SJSA1 (cell line): ENCODE measurements at regions not wholly inside any gene's neighbourhood (a gene's known extent, or its start where the extent isn't known, plus 50 kb on each side); places are given as distances from the start of the nearest gene placed in this dataset.
"Not testable (repeated sequence)": the region's sequence is repeated elsewhere in the genome, so short reads cannot be mapped to it uniquely, and the experiment has no call there.

Experiments used
- DNase-seq, 2 experiments: peaks; one replicate each; pipeline ENCODE4 v3.0.0-alpha.2; 2015 to 2020; ENCODE audit warnings: low spot score in 2 of 2, low read depth in 1 of 2
- H3K27ac ChIP-seq: fragments of 250-450 bp; sonication (Bioruptor Pico); 2 replicates; pipeline ENCODE4 v1.5.1; 2020; ENCODE audit warnings: mild to moderate bottlenecking, moderate library complexity
- H3K27me3 ChIP-seq: fragments of 250-450 bp; sonication (Bioruptor Pico); replicated peaks from 2 replicates; pipeline ENCODE4 v1.5.1; 2020; ENCODE audit warnings: mild to moderate bottlenecking, moderate library complexity
- H3K36me3 ChIP-seq: fragments of 250-450 bp; sonication (Bioruptor Pico); 2 replicates; pipeline ENCODE4 v1.5.1; 2020; ENCODE audit warnings: mild to moderate bottlenecking
- H3K4me1 ChIP-seq: fragments of 250-450 bp; sonication (Bioruptor Pico); replicated peaks from 2 replicates; pipeline ENCODE4 v1.6.1; 2021; ENCODE audit warnings: mild to moderate bottlenecking
- H3K4me3 ChIP-seq: fragments of 250-450 bp; sonication (Bioruptor Pico); 2 replicates; pipeline ENCODE4 v1.5.1; 2020; ENCODE audit warnings: mild to moderate bottlenecking
- H3K9me3 ChIP-seq: fragments of 250-450 bp; sonication (Bioruptor Pico); replicated peaks from 2 replicates; pipeline ENCODE4 v1.5.1; 2020; ENCODE audit warnings: mild to moderate bottlenecking

DNA sequence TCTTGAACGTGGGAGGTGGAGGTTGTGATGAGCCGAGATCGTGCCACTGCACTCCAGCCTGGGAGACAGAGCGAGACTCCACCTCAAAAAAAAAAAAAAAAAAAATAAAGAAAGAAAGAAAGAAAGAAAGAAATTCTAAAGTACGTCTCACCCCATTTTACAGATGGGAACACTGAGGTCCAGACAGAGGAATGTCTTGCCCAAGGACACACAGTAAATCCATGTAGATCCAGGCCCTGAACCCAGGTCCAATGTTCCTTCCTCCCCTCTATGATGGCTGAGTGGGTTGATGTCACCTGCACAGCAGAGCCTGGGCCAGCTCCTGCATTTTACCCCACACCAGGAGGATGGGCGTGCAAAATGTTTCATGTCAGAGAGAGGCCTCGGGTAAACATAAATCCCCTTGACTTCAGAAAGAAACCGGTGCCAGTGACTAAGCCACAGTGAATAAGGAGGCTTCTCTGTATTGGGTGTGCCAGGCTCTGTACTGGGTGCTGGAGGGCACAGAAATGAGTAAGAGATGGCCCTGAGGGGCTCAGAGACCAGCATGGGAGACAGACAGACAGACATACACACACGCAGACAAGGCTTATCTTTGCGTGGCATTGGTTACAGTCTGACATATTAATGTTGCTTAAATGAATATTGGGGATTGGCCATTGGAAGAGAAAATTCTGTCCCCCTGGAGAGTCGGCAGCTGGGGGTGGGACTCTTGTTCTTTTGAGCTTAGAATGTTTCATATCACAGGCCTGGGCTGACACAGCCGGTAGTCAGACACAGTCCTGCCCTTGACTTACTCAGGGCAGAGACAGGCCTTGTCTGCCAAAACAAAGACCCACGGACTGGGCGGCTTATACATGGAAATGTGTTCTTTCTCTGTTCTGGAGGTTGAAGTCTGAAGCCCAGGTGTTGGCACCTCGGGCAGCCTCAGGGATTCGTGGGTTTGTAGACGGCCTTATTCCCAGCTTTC, 105.4 kb downstream of the MIAT start:
- H3K27me3 ChIP-seq: no peaks in the 10 kb centered on the region
- peak overlapping the region; percentile 54 for H3K27ac ChIP-seq
- peaks cover 33% of the 10 kb centered on the region for H3K4me1 ChIP-seq
- no peaks in the 10 kb centered on the region for H3K36me3 ChIP-seq
- H3K4me3 ChIP-seq: no peak overlapping the region
- DNase-seq: no peak
- no peaks in the 10 kb centered on the region for H3K9me3 ChIP-seq

DNA sequence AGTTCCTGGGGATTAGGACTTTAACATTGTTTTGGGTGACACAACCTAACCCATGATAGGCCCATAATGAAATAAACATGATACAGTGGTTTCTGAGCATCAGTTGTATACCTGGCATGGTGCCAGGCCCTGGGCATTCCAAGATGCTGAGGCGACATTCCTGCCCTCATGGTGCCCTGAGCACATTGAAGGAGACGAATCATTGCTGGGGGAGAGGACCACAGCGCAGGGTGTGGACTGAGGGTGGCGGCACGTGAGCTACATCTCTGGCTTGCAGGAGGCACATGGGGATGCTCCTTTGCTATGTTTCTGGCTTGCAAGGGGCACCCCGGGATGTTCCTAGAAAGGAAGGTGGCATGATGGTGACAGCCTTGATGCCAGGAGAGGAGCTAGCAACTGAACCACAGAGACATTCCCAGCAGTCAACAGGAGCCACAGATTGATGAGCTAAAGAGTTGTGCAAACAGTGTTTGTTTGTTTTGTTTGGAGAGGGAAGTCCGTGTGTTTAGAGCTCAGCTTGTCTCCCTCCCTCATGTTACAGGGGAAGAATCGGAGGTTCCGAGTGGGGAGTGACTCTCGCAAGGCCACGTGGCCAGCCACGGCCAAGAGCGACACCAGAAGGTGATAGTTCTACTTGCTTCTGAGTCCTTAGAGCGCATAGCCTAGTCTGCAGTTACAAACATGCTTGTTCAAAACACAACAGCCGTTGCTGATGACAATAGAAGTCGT, 106.4 kb downstream of the MIAT start:
- peaks cover 33% of the 10 kb centered on the region for H3K4me1 ChIP-seq
- no peaks in the 10 kb centered on the region for H3K36me3 ChIP-seq
- H3K27ac ChIP-seq: peak overlapping the region; percentile 54
- no peak overlapping the region for H3K4me3 ChIP-seq
- H3K9me3 ChIP-seq: no peaks in the 10 kb centered on the region
- no peaks in the 10 kb centered on the region for H3K27me3 ChIP-seq
- peak; percentile 93 to 97 for DNase-seq

DNA sequence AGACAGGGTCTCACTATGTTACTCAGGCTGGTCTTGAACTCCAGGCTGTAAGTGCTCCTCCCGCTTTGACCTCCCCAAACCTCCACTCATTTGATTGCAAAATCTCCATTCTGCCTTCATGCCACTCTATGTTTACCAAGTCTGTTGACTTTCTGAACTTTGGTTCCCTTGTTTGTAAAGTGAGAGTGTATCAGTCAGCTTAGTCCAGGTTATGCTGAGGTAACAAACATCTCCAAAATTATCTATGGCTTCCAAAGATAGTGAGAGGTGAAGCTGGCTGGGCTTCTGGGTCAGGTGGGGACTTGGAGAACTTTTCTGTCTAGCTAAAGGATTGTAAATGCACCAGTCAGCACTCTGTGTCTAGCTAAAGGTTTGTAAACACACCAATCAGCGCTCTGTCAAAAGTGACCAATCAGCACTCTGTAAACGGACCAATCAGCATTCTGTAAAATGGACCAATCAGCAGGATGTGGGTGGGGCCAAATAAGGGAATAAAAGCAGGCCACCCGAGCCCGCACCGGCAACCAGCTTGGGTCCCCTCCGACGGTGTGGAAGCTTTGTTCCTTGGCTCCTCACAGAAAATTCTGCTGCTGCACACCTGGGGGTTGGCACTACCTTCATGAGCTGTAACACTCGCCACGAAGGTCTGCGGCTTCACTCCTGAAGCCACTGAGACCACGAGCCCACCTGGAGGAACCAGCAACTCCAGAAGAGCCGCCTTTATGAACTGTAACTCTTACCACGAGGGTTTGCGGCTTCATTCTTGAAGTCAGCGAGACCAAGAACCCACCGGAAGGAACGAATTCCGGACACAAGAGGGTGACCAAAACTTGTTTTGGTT, 109.3 kb downstream of the MIAT start:
- Histone ChIP-seq H3K27me3 (no peaks in the 10 kb centered on the region), H3K27ac (no peak overlapping the region), H3K36me3 (no peaks in the 10 kb centered on the region)

DNA sequence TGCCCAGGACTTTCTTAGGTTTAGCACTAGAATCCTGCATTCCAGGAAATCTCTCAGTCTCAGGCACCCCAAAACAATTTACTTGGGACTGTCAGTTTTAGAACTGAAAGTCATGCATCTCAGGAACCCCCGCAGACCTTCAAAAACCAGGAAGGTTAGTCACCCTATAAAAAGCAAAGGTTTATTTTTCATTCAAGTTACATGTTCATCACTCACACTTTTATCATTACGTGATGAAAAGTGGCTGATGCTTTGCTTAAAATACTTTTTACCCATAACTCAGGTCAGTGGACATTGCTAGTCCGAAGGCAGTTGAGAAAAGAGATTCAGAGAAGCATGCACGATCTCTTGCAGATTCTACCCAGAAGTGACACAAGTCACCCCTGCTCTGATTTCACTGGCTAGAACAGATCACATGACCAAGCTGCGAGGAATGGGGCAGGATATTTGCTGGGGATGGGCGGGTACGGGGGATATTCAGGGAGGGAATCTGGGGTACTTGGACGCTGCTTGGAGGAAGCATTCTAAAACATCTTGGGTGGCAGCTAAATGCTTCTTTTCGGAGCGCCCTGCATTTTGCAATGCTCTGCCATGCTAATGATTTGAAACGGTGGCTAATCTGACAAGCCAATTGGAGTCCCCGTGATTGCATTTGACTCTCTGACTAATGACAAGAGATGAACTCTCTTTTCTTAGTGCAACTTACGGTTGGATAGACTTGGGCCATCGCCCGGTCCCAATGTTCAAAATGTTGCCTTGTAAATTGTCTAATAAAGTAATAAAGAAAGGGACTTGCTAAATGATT, 110.2 kb downstream of the MIAT start:
- no peak overlapping the region for H3K27ac ChIP-seq
- H3K4me1 ChIP-seq: peaks cover 33% of the 10 kb centered on the region
- DNase-seq: no peak
- no peaks in the 10 kb centered on the region for H3K27me3 ChIP-seq
- no peak overlapping the region for H3K4me3 ChIP-seq
- no peaks in the 10 kb centered on the region for H3K9me3 ChIP-seq
- no peaks in the 10 kb centered on the region for H3K36me3 ChIP-seq

More for the DNA sequence above, 109.3 kb downstream of the MIAT start:
- H3K4me1 ChIP-seq: peaks cover 33% of the 10 kb centered on the region
- H3K4me3 ChIP-seq: no peak overlapping the region
- no peak for DNase-seq
- H3K9me3 ChIP-seq: no peaks in the 10 kb centered on the region

DNA sequence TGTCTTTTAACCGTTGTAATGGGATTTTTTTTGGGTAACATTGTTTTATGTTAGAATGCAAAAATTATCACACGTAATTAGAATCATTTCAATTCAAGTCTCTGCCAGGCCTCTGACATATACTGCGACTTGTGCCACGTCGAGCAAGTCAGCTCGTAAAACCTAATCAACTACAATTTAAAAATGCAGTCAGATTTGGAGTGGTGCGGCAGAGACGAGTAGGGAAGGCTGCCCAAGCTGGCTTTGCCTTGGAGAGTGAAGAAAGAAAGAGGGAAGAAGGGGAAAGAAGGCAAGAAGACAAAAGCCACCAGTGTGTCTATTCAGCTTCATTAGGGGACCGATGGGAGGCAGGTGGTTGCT, 110.7 kb downstream of the MIAT start:
- Histone ChIP-seq H3K4me1 (peaks cover 28% of the 10 kb centered on the region), H3K4me3 (no peak overlapping the region), H3K36me3 (no peaks in the 10 kb centered on the region), H3K27ac (no peak overlapping the region), H3K27me3 (no peaks in the 10 kb centered on the region), H3K9me3 (no peaks in the 10 kb centered on the region)
- no peak for DNase-seq

DNA sequence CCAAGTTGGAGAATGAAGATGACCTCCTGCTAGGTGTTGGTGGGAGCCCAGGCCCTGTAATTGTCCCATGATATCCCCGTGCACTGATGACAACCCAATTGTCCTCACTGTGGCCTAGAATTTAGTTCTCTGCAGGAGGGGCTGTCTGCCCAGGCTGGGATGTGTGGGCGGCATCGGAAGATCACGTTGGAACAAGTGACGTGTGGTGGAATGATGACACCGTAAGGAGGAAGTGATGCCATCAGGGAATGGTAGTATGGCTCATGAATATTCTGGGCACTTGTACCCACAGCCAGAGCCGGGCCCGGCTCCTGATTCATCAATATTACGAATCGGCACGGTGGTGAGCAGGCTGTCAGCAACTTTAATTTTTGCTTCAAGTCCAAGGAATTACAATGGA, 111.6 kb downstream of the MIAT start:
- Histone ChIP-seq H3K27me3 (no peaks in the 10 kb centered on the region), H3K9me3 (no peaks in the 10 kb centered on the region), H3K27ac (no peak overlapping the region), H3K36me3 (no peaks in the 10 kb centered on the region), H3K4me1 (peaks cover 20% of the 10 kb centered on the region), H3K4me3 (no peak overlapping the region)
- DNase-seq: no peak

DNA sequence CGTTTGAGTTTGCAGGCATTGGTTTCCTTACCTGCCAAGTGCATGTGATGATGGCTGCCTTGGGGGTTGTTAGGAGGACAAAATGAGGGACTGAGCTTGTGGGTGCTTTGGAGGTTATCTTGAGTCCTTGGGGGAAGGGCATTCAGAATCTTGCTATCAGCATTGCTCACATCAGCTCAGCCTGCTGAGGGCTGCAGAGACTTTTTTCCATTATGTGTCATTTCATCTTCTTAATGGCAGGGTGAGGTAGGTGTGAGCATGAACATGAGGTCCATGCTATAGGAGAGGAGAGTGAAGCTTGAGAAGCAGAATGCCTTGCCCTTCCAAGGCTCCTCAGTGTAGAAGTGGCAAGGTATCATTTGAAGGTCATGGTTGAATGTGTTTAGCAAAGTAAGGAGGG, 112.3 kb downstream of the MIAT start:
- H3K27me3 ChIP-seq: no peaks in the 10 kb centered on the region
- peaks cover 13% of the 10 kb centered on the region for H3K4me1 ChIP-seq
- DNase-seq: no peak
- H3K27ac ChIP-seq: no peak overlapping the region
- no peak overlapping the region for H3K4me3 ChIP-seq
- H3K36me3 ChIP-seq: no peaks in the 10 kb centered on the region
- H3K9me3 ChIP-seq: no peaks in the 10 kb centered on the region

DNA sequence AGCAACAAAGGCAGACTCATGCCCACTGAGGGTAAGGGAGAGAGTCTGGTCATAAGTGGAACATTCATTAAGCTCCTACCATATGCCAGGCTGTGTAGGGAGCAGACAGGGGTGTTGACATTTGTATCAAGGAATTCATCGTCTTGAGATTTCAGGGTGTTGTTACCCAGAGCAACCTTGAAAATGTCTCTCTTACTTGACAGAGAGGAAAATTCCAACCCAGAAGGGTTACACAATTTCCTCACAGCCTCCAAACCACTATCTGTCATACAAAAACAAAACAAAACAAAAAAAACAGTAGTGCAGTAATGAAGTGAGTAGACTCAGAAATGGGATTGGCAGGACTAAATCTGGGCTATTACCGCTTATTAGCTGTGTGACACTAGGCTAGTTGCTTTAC, 113.2 kb downstream of the MIAT start:
- Histone ChIP-seq H3K9me3 (peaks cover under 1% of the 10 kb centered on the region), H3K4me3 (no peak overlapping the region), H3K36me3 (0 out of 2 replicates have a peak, but pooled peaks cover under 1% of the 10 kb centered on the region), H3K27me3 (no peaks in the 10 kb centered on the region), H3K27ac (no peak overlapping the region), H3K4me1 (peaks cover 8% of the 10 kb centered on the region)
- no peak for DNase-seq

DNA sequence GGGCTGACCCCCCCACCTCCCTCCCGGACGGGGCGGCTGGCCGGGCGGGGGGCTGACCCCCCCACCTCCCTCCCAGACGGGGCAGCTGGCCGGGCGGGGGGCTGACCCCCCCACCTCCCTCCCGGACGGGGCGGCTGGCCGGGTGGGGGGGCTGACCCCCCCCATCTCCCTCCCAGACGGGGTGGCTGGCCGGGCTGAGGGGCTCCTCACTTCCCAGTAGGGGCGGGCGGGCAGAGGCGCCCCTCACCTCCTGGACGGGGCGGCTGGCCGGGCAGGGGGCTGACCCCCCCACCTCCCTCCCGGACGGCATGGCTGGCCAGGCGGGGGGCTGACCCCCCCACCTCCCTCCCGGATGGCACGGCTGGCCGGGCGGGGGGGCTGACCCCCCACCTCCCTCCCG, 115.7 kb downstream of the MIAT start:
- not testable (repeated sequence) for H3K27ac ChIP-seq, H3K27me3 ChIP-seq, DNase-seq, H3K9me3 ChIP-seq, H3K4me3 ChIP-seq, H3K36me3 ChIP-seq
- peaks cover 19% of the 10 kb centered on the region for H3K4me1 ChIP-seq

DNA sequence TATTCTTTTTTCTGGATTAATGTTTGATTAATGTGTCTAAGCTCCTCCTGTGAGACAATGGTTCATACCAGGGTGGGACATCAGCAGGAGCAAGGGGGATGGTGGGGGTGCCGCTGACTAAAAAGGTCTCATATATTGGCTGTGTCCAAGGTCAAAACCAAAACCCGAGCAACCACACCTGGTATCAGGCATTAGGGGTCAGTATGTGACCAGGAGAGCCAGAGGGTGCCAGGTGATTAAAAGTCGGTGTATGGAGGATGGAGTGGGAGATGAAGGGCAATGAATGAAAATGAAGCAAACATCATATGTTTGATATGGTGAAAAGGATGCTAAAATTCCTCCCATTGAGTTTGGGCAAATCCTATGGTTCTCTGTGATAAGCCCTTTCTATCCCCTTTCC, 118.0 kb downstream of the MIAT start:
- Histone ChIP-seq H3K27me3 (no peaks in the 10 kb centered on the region), H3K4me3 (no peak overlapping the region), H3K9me3 (peaks cover 7% of the 10 kb centered on the region), H3K36me3 (0 out of 2 replicates have a peak, but pooled peaks cover 4% of the 10 kb centered on the region), H3K4me1 (peaks cover 26% of the 10 kb centered on the region), H3K27ac (no peak overlapping the region)
- no peak for DNase-seq

DNA sequence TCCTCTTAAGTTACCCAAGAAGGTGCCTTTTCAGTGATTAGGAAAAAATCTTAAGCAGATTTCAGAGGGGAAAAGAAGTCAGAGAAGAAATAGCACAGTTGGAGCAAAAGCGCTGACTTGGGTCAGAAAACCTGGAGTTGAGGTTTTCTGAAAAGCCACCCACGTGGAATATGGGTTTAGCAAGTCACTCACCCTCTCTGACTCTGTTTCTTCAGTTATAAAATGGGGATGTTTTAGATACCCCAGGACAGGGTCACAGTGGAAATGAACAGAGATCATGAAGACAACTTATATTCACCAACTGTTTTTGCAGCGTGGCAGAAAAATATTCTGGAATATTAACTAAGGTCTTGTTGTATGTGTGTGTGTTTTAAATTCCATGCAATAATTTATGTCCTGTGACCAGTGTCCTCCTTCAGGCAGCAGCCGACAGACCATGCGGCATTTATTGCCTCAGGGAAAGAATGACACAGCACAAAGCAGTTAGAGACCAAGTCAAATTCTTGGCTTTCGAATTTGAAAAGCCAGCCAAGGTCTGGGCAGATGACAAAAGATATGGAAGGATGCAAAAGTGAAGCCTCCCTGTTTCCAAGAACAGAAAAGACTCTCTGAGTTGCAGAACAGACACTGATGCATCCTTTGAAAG, 119.9 kb downstream of the MIAT start:
- peak overlapping the region; percentile 54 for H3K27ac ChIP-seq
- peak; percentile 58 to 80 for DNase-seq

DNA sequence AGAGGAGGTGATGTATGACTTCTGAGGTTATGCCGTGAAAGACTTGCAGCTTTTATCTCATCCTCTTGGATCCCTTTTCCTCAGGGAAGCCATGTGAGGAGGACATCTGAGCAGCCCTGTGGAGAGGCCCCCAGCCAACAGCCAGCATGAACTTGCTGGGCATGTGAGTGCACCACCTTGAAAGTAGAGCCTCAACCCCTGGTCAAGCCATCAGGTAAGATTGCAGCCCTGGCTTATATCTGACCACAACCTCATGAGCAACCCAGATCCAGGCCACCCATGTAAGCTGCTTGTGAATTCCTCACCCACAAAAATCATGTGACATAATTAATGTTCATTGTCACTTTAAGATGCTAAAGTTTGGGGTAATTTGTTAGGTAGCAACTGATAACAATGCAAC, 121.0 kb downstream of the MIAT start:
- H3K27ac ChIP-seq: no peak overlapping the region; the same call in 1 of the 2 replicates
- H3K4me1 ChIP-seq: peaks cover 26% of the 10 kb centered on the region
- peaks cover 7% of the 10 kb centered on the region for H3K9me3 ChIP-seq
- no peak overlapping the region for H3K4me3 ChIP-seq
- no peak for DNase-seq
- H3K27me3 ChIP-seq: no peaks in the 10 kb centered on the region
- H3K36me3 ChIP-seq: 0 out of 2 replicates have a peak, but pooled peaks cover 4% of the 10 kb centered on the region

More for the DNA sequence above, 119.9 kb downstream of the MIAT start:
- H3K27me3 ChIP-seq: no peaks in the 10 kb centered on the region
- H3K4me3 ChIP-seq: no peak overlapping the region
- H3K36me3 ChIP-seq: 0 out of 2 replicates have a peak, but pooled peaks cover 4% of the 10 kb centered on the region
- peaks cover 7% of the 10 kb centered on the region for H3K9me3 ChIP-seq
- peaks cover 26% of the 10 kb centered on the region for H3K4me1 ChIP-seq
